ENCODE measurements at regions not wholly inside any gene's neighbourhood (a gene's known extent, or its start where the extent isn't known, plus 50 kb on each side); places are given as distances from the start of the nearest gene placed in this dataset.

GRCh38 chr1:221897321-221897721, 155.4 kb upstream of the DUSP10 start:
- TF ChIP-seq, protein P1, sequence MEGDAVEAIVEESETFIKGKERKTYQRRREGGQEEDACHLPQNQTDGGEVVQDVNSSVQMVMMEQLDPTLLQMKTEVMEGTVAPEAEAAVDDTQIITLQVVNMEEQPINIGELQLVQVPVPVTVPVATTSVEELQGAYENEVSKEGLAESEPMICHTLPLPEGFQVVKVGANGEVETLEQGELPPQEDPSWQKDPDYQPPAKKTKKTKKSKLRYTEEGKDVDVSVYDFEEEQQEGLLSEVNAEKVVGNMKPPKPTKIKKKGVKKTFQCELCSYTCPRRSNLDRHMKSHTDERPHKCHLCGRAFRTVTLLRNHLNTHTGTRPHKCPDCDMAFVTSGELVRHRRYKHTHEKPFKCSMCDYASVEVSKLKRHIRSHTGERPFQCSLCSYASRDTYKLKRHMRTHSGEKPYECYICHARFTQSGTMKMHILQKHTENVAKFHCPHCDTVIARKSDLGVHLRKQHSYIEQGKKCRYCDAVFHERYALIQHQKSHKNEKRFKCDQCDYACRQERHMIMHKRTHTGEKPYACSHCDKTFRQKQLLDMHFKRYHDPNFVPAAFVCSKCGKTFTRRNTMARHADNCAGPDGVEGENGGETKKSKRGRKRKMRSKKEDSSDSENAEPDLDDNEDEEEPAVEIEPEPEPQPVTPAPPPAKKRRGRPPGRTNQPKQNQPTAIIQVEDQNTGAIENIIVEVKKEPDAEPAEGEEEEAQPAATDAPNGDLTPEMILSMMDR (IDR thresholded peaks at IDR 0.05; ENCODE audit: low read length), result no peak
- no peak for TF ChIP-seq EZH2 (optimal IDR thresholded peaks at IDR 0.05; ENCODE audit: low read depth, low read length)
- no peak for TF ChIP-seq EZH2phosphoT487 (IDR thresholded peaks at IDR 0.05; ENCODE audit: low read length)
